GM12872 (cell line): ENCODE measurements at regions not wholly inside any gene's neighbourhood (a gene's known extent, or its start where the extent isn't known, plus 50 kb on each side); places are given as distances from the start of the nearest gene placed in this dataset.

Source experiments
- CTCF ChIP-seq: IDR thresholded peaks from 3 replicates; pipeline ENCODE4 v1.5.1; 2011; ENCODE audit warnings: low read depth, mild to moderate bottlenecking, low read length, moderate library complexity; ENCODE audit not compliant: insufficient read depth

- TF ChIP-seq CTCF, result no peak
Observed at GRCh38 chr9:6121707-6122106, 93.9 kb upstream of the IL33 start.

- no peak for TF ChIP-seq CTCF
Observed at GRCh38 chr9:6114424-6114823, 99.0 kb upstream of the RANBP6 start.

GRCh38 chr9:6113819-6114218 lies 98.4 kb upstream of the RANBP6 start:
- no peak for TF ChIP-seq CTCF

GRCh38 chr9:6113312-6113711 lies 97.9 kb upstream of the RANBP6 start:
- TF ChIP-seq CTCF, result no peak

- TF ChIP-seq CTCF, result no peak
Observed at GRCh38 chr9:6109986-6110385, 94.6 kb upstream of the RANBP6 start.

GRCh38 chr9:6109571-6109970 lies 94.1 kb upstream of the RANBP6 start:
- no peak for TF ChIP-seq CTCF

- TF ChIP-seq CTCF, result peak; percentile 59
Observed at GRCh38 chr9:6106711-6107339, 91.4 kb upstream of the RANBP6 start.

- no peak for TF ChIP-seq CTCF
Observed at GRCh38 chr9:6105738-6106137, 90.3 kb upstream of the RANBP6 start.
